HG03439 (cell line): ENCODE measurements at regions not wholly inside any gene's neighbourhood (a gene's known extent, or its start where the extent isn't known, plus 50 kb on each side); places are given as distances from the start of the nearest gene placed in this dataset.

ENCODE experiments used
- ATAC-seq: cut with Tn5 transposase; IDR thresholded peaks from one replicate; pipeline ENCODE4 v1.9.1; 2021; ENCODE audit warnings: mild to moderate bottlenecking, moderate library complexity; ENCODE audit not compliant: unreplicated experiment

- ATAC-seq, result no peak
Observed at GRCh38 chr15:66927201-66928077, 138.0 kb upstream of the SMAD3 start.

- no peak for ATAC-seq
Observed at GRCh38 chr15:66928101-66928500, 137.3 kb upstream of the SMAD3 start.

DNA sequence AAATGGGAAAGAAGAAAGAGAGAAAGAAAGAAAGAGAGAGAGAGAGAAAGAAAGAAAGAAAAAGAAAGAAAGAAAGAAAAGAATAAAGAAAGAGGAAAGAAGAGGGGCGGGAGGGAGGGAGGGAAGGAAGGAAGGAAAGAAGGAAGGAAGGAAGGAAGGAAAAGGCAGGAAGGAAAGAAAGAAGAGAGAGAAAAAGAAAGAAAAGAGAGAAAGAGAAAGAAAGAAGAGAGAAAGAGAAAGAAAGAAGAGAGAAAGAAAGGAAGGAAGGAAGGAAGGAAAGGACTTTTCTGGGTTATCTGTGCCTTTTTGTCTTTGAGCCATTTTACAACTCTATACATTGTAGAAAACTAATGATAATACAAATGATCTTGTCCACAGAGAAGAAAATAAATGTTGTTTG is 136.6 kb upstream of the SMAD3 start:
- ATAC-seq, result no peak

GRCh38 chr15:66929843-66930402 is 135.5 kb upstream of the SMAD3 start:
- no peak for ATAC-seq

GRCh38 chr15:66931768-66932633 is 133.4 kb upstream of the SMAD3 start:
- no peak for ATAC-seq

DNA sequence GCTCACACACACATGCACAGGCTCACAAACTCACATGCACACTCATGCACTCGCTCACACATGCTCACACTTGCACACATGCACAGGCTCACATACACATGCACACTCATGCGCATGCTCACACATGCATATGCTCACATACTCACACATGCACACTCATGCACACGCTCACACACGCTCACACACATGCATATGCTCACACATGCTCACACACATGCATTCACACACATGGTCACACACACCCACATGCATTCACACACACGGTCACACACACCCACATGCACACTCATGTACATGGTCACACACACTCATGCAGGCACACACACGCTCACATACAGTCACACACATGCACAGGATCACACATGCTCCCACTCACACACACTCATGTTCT is 132.8 kb upstream of the SMAD3 start:
- ATAC-seq, result no peak

DNA sequence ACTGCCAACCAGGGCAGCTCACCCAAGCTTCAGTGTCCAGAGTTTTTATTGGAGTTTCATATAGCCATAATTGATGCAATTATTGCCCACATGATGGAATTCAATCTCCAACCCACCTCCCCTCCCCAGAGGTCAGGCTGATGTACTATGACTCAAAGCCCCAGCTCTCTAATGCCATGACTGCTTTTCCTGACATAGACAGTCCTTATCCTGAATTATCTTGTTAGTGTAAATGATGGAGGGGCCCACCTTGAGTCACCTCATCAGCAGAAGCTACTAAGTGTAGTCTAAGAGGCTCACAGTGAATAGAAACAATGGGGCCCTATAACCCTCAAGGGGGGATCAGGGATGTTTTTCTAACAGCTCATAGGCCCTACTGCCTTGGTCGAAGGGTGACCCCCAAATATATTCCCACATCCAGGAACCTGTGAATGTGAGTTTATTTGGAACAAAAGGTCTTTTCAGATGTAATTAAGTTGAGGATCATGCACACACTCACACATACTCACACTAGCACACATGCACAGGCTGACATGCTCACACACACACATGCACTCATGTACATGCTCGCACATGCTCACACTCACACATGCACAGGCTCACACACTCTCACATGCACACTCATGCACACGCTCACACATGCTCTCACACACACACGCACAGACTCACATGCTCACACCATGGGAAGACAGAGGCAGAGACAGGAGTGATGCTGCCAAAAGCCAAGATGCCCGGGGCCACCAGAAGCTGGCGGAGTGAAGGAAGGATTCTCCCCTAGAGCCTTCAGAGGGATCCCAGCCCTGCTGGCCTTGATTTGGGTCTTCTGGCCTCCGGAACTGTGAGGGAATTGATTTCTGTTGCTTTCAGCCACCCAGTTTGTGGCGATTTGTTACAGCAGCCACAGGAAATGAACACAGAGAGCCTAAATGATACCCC is 131.2 kb upstream of the SMAD3 start:
- no peak for ATAC-seq

GRCh38 chr15:66934868-66935520 is 130.4 kb upstream of the SMAD3 start:
- ATAC-seq, result no peak

GRCh38 chr15:66935688-66936087 is 129.7 kb upstream of the SMAD3 start:
- ATAC-seq, result no peak

DNA sequence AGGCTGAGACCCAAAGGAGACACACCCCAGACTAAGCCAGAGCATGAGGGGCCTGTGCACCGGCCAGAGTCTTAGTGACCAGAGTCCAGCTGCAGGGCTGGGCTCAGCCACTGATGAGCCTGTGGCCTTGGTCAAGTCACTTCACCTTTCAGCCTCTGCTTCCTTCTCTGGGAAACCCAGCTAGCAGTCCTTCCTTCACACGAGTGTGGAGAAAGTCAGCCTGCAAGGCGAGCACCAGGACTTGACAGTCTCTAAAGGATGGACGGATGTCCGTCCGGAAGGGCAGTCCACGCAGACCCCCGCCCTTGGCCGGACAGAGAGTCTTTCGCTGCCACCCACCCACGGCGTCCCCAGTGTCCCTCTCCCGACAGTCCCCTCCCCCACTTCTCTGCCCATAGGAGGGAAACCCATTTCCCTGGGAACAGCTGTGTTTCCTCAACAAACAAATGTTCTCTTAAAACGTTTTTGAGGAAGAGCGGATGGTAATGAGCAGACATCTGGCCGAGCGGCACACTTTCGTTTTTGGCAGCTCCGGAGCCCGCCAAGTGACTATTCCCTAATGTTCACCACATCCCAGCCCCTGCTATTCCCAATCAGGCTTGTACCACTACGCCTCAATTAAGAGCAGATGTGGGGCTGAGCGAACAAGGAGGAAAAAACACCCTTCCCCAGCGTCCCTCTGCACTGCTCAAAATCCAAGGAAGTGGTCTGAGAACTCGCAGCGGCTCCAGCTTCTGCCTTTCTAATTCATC is 129.1 kb upstream of the SMAD3 start:
- no peak for ATAC-seq

- ATAC-seq, result no peak
Observed at GRCh38 chr15:66936861-66937582, 128.4 kb upstream of the SMAD3 start.

DNA sequence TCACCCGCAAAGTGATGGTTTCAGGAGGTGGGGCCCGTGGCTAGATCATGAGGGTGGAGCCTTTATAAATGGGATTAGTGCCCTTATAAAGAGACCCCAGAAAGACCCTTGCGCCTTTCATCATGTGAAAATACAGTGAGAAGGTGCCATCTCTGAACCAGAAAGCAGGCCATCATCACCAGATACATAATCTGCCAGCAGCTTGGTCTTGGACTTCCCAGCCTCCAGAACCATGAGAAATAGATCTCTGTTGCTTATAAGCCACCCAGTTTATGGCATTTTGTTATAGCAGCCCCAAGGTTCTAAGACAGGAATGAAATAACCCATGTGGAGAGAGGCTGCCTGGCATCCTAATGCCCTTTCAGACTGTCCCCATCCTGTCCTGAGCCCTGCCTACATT is 127.8 kb upstream of the SMAD3 start:
- ATAC-seq, result no peak

DNA sequence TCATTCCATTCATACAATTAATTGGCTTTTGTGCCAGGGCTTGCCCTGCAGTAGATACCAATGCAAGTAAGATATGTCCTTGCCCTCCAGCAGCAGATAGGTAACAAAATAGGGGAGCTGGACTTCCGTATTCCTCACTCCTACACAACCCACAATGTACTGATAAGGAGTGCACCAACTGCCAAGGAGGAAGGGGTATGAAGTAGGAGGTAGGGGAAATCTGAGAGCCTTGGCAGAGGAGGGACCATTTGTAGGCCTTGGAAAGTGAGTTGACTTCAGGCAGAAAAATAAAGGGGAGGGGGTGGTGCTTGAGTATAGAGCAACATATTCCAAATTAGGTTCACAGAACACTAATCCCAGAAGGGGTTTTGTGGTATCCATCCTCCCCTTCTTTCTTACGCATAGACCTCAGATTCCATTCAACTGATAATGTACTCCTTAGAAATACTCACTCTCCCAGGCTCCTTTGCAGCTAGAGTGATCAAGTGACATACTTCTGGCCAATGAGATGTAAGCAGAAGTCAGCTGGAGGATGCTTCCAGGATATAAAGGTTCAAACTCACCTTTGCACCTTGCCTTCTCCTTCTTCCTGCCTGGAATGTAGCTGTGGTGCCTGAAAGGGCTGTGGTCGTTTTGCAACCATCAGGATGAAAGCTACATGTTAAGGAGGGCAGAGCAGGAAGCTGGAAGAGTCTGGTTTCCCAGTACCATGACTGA is 127.1 kb upstream of the SMAD3 start:
- no peak for ATAC-seq

DNA sequence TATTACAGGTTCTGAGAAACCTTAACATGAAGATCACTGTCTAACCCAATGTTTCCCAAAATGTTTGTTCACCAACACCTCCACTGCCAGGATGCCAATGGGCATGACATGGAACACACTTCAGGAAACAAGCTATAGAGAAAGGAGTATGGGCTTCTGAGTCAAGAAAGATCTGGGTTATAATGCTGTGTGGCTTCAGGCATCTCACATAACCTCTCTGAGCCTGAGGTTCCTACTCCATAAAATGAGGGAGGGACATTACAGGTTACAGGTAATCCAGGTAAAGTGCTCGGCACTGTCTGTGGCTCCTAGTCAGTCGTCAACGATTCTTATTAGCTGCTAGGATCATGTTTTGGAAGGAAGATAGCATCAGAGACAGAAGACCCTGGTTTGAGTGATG is 126.4 kb upstream of the SMAD3 start:
- ATAC-seq, result no peak

- ATAC-seq, result no peak
Observed at GRCh38 chr15:66939451-66940023, 125.9 kb upstream of the SMAD3 start.

- peak; percentile 57 for ATAC-seq
Observed at GRCh38 chr15:66940368-66940767, 125.0 kb upstream of the SMAD3 start.

GRCh38 chr15:66941108-66941711 is 124.2 kb upstream of the SMAD3 start:
- no peak for ATAC-seq
